HCT116 (cell line): ENCODE measurements at regions not wholly inside any gene's neighbourhood (a gene's known extent, or its start where the extent isn't known, plus 50 kb on each side); places are given as distances from the start of the nearest gene placed in this dataset.

Experiments
- ATAC-seq: fragments of 200-7000 bp; cut with Tn5 transposase; 2 replicates; pipeline ENCODE4 v1.9.1; 2020; ENCODE audit warnings: mild to moderate bottlenecking, moderate library complexity
- BruUV-seq: library from RNA; stranded (reverse); fragments of 400-500 nt; replicated peaks from 2 replicates; lab custom pipeline; 2021; lab: Mats Ljungman, UMichigan
- CTCF ChIA-PET: fragments of 300-600 bp; sonication (Branson Sonifier 250); formaldehyde crosslinking; loops from one replicate; lab custom pipeline; 2021; ENCODE audit warnings: antibody characterized with exemption; lab: Charles Lee
- POLR2A ChIA-PET: fragments of 300-600, 350-600 bp; sonication (Branson Sonifier 250); formaldehyde crosslinking; loops from one replicate; lab custom pipeline; 2021; ENCODE audit warnings: antibody characterized with exemption; lab: Charles Lee
- RAD21 ChIA-PET, 2 experiments: fragments of 300-600 bp; sonication (Branson Sonifier 250); formaldehyde crosslinking; loops; one replicate each; lab custom pipeline; 2023; ENCODE audit warnings: low total read pairs in 2 of 2; ENCODE audit not compliant: uncharacterized antibody in 2 of 2, unreplicated experiment in 2 of 2, low non-redundant PET in 1 of 2; lab: Charles Lee
- DNase-seq: peaks from one replicate; pipeline ENCODE4 v3.0.0-alpha.2; 2010; ENCODE audit warnings: low read depth, low spot score
- H2AFZ ChIP-seq: fragments of 200-600 bp; shearing (Covaris generic), sonication (generic); 2 replicates; pipeline ENCODE4 v1.6.1; 2017; ENCODE audit warnings: low read depth, mixed run types, mixed read lengths, antibody characterized with exemption, low read length; ENCODE audit not compliant: poor library complexity, severe bottlenecking
- H3K27ac ChIP-seq: 2 replicates; pipeline ENCODE4 v1.5.1; 2012; ENCODE audit warnings: low read depth, low read length
- H3K27me3 ChIP-seq: fragments of 200-600 bp; sonication (generic); 2 replicates; pipeline ENCODE4 v1.6.1; 2016; ENCODE audit warnings: mixed run types, low read length, mixed read lengths; ENCODE audit not compliant: insufficient read depth
- H3K36me3 ChIP-seq, 2 experiments: fragments of 200-500 bp in 1 of 2; fragments of 200-600 bp in 1 of 2; sonication (Bioruptor generic) in 1 of 2; sonication (generic) in 1 of 2; 2 replicates each; pipeline versions ENCODE4 v1.5.1 to v1.6.1; 2014 to 2016; ENCODE audit warnings: low read length in 2 of 2, inconsistent platforms in 1 of 2, mixed read lengths in 1 of 2, mixed run types in 1 of 2; ENCODE audit not compliant: insufficient read depth in 2 of 2, control insufficient read depth in 1 of 2
- H3K4me1 ChIP-seq, 2 experiments: fragments of 200-600 bp in 1 of 2; sonication (generic) in 1 of 2; 2 replicates each; pipeline versions ENCODE4 v1.5.1 to v1.6.1; 2012 to 2017; ENCODE audit warnings: low read length in 2 of 2, inconsistent platforms in 1 of 2, mild to moderate bottlenecking in 1 of 2, mixed read lengths in 1 of 2, mixed run types in 1 of 2, moderate library complexity in 1 of 2; ENCODE audit not compliant: insufficient read depth in 2 of 2, control insufficient read depth in 1 of 2
- H3K4me2 ChIP-seq: fragments of 200-600 bp; sonication (generic); 2 replicates; pipeline ENCODE4 v1.6.1; 2017; ENCODE audit warnings: mixed run types, low read length, mixed read lengths
- H3K4me3 ChIP-seq, 2 experiments: fragments of 200-600 bp in 1 of 2; sonication (generic) in 1 of 2; replicated peaks in 1 of 2; 2 replicates each; pipeline ENCODE4 v1.5.1; 2011 to 2016; ENCODE audit warnings: low read length in 2 of 2, control low read depth in 1 of 2, low read depth in 1 of 2, mild to moderate bottlenecking in 1 of 2, mixed read lengths in 1 of 2, mixed run types in 1 of 2
- H3K79me2 ChIP-seq: fragments of 200-600 bp; sonication (generic); 2 replicates; pipeline ENCODE4 v1.6.1; 2017; ENCODE audit warnings: mild to moderate bottlenecking, mixed run types, low read length, moderate library complexity, mixed read lengths; ENCODE audit not compliant: insufficient read depth
- H3K9ac ChIP-seq: fragments of 200-600 bp; sonication (generic); 2 replicates; pipeline ENCODE4 v1.6.1; 2016; ENCODE audit warnings: low read length, mixed read lengths
- H3K9me2 ChIP-seq: fragments of 200-600 bp; sonication (generic), shearing (Covaris generic); 2 replicates; pipeline ENCODE4 v1.6.1; 2017; ENCODE audit warnings: mixed run types, mild to moderate bottlenecking, moderate library complexity; ENCODE audit not compliant: insufficient read depth
- H3K9me3 ChIP-seq, 2 experiments: fragments of 200-500 bp in 1 of 2; fragments of 200-600 bp in 1 of 2; sonication (Bioruptor generic) in 1 of 2; sonication (generic) in 1 of 2; 2 replicates each; pipeline ENCODE4 v1.6.1; 2014 to 2017; ENCODE audit warnings: low read length in 2 of 2, mixed read lengths in 2 of 2, inconsistent platforms in 1 of 2, low read depth in 1 of 2, mild to moderate bottlenecking in 1 of 2, mixed run types in 1 of 2, moderate library complexity in 1 of 2; ENCODE audit not compliant: control insufficient read depth in 1 of 2, insufficient read depth in 1 of 2
- H4K20me1 ChIP-seq: fragments of 200-600 bp; sonication (generic), shearing (Covaris generic); 2 replicates; pipeline ENCODE4 v1.6.1; 2017; ENCODE audit warnings: mixed run types, mild to moderate bottlenecking, moderate library complexity; ENCODE audit not compliant: insufficient read depth
- ATF3 ChIP-seq: IDR thresholded peaks from 2 replicates; pipeline ENCODE4 v1.6.1; 2012
- CBX3 ChIP-seq: IDR thresholded peaks from 2 replicates; pipeline ENCODE4 v1.6.1; 2012; ENCODE audit warnings: low read depth
- CEBPB ChIP-seq: IDR thresholded peaks from 2 replicates; pipeline ENCODE4 v1.6.1; 2012; ENCODE audit warnings: low read depth
- EZH2phosphoT487 ChIP-seq: fragments of 200-600 bp; IDR thresholded peaks from 2 replicates; pipeline ENCODE4 v1.6.1; 2018; ENCODE audit warnings: antibody characterized with exemption, borderline replicate concordance
- MAX ChIP-seq: IDR thresholded peaks from 2 replicates; pipeline ENCODE4 v1.6.1; 2012
- SP1 ChIP-seq: IDR thresholded peaks from 2 replicates; pipeline ENCODE4 v1.6.1; 2012; ENCODE audit warnings: low read depth
- TCF7L2 ChIP-seq: IDR thresholded peaks from 2 replicates; pipeline ENCODE4 v1.7.0; 2011; ENCODE audit warnings: borderline replicate concordance, inconsistent platforms; ENCODE audit not compliant: insufficient read depth, insufficient read length; ENCODE audit errors: extremely low read depth
- ZFX ChIP-seq: fragments of 450-650 bp; IDR thresholded peaks from 2 replicates; pipeline ENCODE4 v1.6.1; 2017
- intact Hi-C: fragments of 100-400 bp; cut with micrococcal nuclease; formaldehyde crosslinking; loops from 2 replicates; pipeline ENCODE4 v1.10.0; 2022

DNA sequence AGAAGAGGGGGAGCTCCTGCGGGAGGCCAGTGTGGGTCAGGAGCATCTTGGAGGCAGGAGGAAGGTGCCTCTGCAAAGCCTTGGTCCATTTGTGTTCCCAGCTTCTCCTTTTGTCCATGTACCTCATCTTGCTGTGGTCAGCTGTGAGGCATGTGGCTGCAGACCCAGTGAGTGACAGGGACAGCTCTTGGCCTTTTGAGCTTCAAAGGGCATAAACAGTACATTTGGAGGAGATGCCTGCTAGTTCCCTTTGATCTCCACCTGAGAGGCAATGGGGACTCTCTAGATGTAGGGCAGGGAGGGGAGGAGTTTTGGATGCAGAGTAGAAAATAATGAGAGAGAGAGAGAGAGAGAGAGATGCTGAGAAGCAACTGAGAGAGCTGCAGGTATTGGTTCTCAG lies 270.0 kb downstream of the TLE3 start:
- H3K4me3 ChIP-seq, result no peak overlapping the region
- H3K4me2 ChIP-seq, result no peak overlapping the region
- no peaks in the 10 kb centered on the region for H3K27me3 ChIP-seq
- POLR2A ChIA-PET, result no interaction called here
- no peaks in the 10 kb centered on the region for H3K36me3 ChIP-seq
- intact Hi-C loops, result loop anchor here (1.0 kb wide), 1 partner anchor 12 kb away; no protein-coding TSS in a partner anchor
- CTCF ChIA-PET, result no interaction called here
- RAD21 ChIA-PET, result no interaction called here
- no TSS peak for BruUV-seq
- no peaks in the 10 kb centered on the region for H4K20me1 ChIP-seq
- H2AFZ ChIP-seq, result no peak overlapping the region
- no peak overlapping the region for H3K9ac ChIP-seq
- peaks cover 4 to 8% of the 10 kb centered on the region in 2 experiments; a peak in 2 of 4 replicates for H3K4me1 ChIP-seq
- no peak for DNase-seq
- H3K9me3 ChIP-seq, result no peaks in the 10 kb centered on the region
- no peaks in the 10 kb centered on the region for H3K79me2 ChIP-seq
- no peak overlapping the region for H3K27ac ChIP-seq
- no peaks in the 10 kb centered on the region for H3K9me2 ChIP-seq
- ATAC-seq, result no peak
- TF ChIP-seq TCF7L2, result no peak
- TF ChIP-seq CEBPB, result no peak
- TF ChIP-seq EZH2phosphoT487, result no peak
- no peak for TF ChIP-seq ZFX
- TF ChIP-seq CBX3, result no peak

- CTCF ChIA-PET, result no interaction called here
Observed at GRCh38 chr15:69828181-69828828, 269.4 kb downstream of the TLE3 start.

More at GRCh38 chr15:69828181-69828828, 269.4 kb downstream of the TLE3 start:
- ChIA-PET RAD21 (no interaction called here), POLR2A (no interaction called here)
- H3K4me3 ChIP-seq, result no peak overlapping the region
- intact Hi-C loops, result loop anchor here (1.0 kb wide), 1 partner anchor 11 kb away; no protein-coding TSS in a partner anchor
- no peak overlapping the region for H3K9ac ChIP-seq
- no peak overlapping the region for H3K27ac ChIP-seq
- no peak for DNase-seq
- H3K79me2 ChIP-seq, result no peaks in the 10 kb centered on the region
- H2AFZ ChIP-seq, result no peak overlapping the region
- peaks cover 2 to 3% of the 10 kb centered on the region in 2 experiments; a peak in 2 of 4 replicates for H3K4me1 ChIP-seq
- H3K36me3 ChIP-seq, result no peaks in the 10 kb centered on the region
- no TSS peak for BruUV-seq
- H3K9me3 ChIP-seq, result no peaks in the 10 kb centered on the region
- TF ChIP-seq ATF3 (no peak), ZFX (no peak), SP1 (no peak), MAX (no peak)
- TF ChIP-seq, all 23 proteins: peak for 0
- H4K20me1 ChIP-seq, result no peaks in the 10 kb centered on the region
- no peak for ATAC-seq
- no peaks in the 10 kb centered on the region for H3K9me2 ChIP-seq
- H3K27me3 ChIP-seq, result no peaks in the 10 kb centered on the region
- no peak overlapping the region for H3K4me2 ChIP-seq
